Epithelial cell of prostate (primary cell): ENCODE measurements at regions not wholly inside any gene's neighbourhood (a gene's known extent, or its start where the extent isn't known, plus 50 kb on each side); places are given as distances from the start of the nearest gene placed in this dataset.

ENCODE experiments used
- DNase-seq: peaks from one replicate; pipeline ENCODE4 v3.0.0-alpha.2; 2011; ENCODE audit warnings: low read depth, low spot score
- H3K27ac ChIP-seq: fragments of 450-650 bp; 2 replicates; pipeline ENCODE4 v1.5.1; 2017; ENCODE audit warnings: mild to moderate bottlenecking

GRCh38 chr9:89234205-89235067 lies 55.8 kb upstream of the SHC3 start:
- no peak for DNase-seq
- H3K27ac ChIP-seq, result no peak overlapping the region

- H3K27ac ChIP-seq, result no peak overlapping the region
- DNase-seq, result no peak
Measured at GRCh38 chr9:89236955-89237573, 58.4 kb upstream of the SHC3 start.

GRCh38 chr9:89238424-89238823 lies 59.8 kb upstream of the SHC3 start:
- H3K27ac ChIP-seq, result no peak overlapping the region
- DNase-seq, result no peak

GRCh38 chr9:89243296-89244061 lies 64.9 kb upstream of the SHC3 start:
- no peak for DNase-seq
- H3K27ac ChIP-seq, result no peak overlapping the region

- H3K27ac ChIP-seq, result no peak overlapping the region
Measured at GRCh38 chr9:89246840-89247239, 64.2 kb upstream of the CKS2 start.

GRCh38 chr9:89247431-89248353 lies 63.3 kb upstream of the CKS2 start:
- H3K27ac ChIP-seq, result no peak overlapping the region
- DNase-seq, result peak; percentile 26

More at GRCh38 chr9:89246840-89247239, 64.2 kb upstream of the CKS2 start:
- no peak for DNase-seq

- H3K27ac ChIP-seq, result no peak overlapping the region
- DNase-seq, result no peak
Measured at GRCh38 chr9:89249001-89249400, 62.0 kb upstream of the CKS2 start.

GRCh38 chr9:89252651-89253267 lies 58.2 kb upstream of the CKS2 start:
- no peak for DNase-seq

GRCh38 chr9:89254058-89254772 lies 56.8 kb upstream of the CKS2 start:
- no peak for DNase-seq
- no peak overlapping the region for H3K27ac ChIP-seq

More at GRCh38 chr9:89252651-89253267, 58.2 kb upstream of the CKS2 start:
- H3K27ac ChIP-seq, result no peak overlapping the region

- DNase-seq, result no peak
- no peak overlapping the region for H3K27ac ChIP-seq
Measured at GRCh38 chr9:89254773-89255125, 56.2 kb upstream of the CKS2 start.

GRCh38 chr9:89256225-89256624 lies 54.8 kb upstream of the CKS2 start:
- no peak for DNase-seq
- H3K27ac ChIP-seq, result no peak overlapping the region

GRCh38 chr9:89256642-89257041 lies 54.4 kb upstream of the CKS2 start:
- H3K27ac ChIP-seq, result no peak overlapping the region
- DNase-seq, result no peak

GRCh38 chr9:89260525-89260924 lies 50.5 kb upstream of the CKS2 start:
- no peak for DNase-seq
- H3K27ac ChIP-seq, result no peak overlapping the region
